Testis (tissue), 2 donors: ENCODE measurements at regions not wholly inside any gene's neighbourhood (a gene's known extent, or its start where the extent isn't known, plus 50 kb on each side); places are given as distances from the start of the nearest gene placed in this dataset.

Experiments used
- POLR2A ChIP-seq: fragments of 450-650 bp; IDR thresholded peaks from one replicate; pipeline ENCODE4 v1.6.1; 2017; ENCODE audit warnings: antibody characterized with exemption, mild to moderate bottlenecking, moderate library complexity
- TF ChIP-seq, protein P1 (sequence below), 3 experiments: fragments of 450-650 bp in 2 of 3; fragments of 200-600 bp in 1 of 3; sonication (generic) in 1 of 3; IDR thresholded peaks; one replicate each; pipeline ENCODE4 v1.5.1; 2016 to 2019; ENCODE audit warnings: antibody characterized with exemption in 3 of 3, mild to moderate bottlenecking in 2 of 3, moderate library complexity in 1 of 3

DNA sequence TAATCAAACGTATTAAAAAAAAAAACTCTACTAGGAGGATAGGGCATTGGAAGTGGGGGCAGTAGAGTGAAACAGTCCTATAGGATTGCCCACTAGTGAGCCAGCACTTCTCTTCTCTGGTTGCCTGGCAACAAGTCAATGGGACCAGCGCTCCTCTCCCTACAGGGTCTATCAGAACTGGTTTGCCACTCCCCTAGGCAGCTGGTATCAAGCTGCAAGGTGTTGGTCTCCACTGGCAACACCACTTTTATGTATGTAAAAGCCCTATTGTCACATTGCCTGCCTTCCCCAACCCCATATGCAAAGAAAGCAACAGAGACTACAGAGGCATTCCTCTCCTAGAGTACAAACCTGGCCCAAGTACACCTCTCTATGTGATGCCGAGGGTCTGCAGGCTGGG lies 166.9 kb upstream of the MCHR2 start:
- no peak for TF ChIP-seq POLR2A
- TF ChIP-seq, protein P1, sequence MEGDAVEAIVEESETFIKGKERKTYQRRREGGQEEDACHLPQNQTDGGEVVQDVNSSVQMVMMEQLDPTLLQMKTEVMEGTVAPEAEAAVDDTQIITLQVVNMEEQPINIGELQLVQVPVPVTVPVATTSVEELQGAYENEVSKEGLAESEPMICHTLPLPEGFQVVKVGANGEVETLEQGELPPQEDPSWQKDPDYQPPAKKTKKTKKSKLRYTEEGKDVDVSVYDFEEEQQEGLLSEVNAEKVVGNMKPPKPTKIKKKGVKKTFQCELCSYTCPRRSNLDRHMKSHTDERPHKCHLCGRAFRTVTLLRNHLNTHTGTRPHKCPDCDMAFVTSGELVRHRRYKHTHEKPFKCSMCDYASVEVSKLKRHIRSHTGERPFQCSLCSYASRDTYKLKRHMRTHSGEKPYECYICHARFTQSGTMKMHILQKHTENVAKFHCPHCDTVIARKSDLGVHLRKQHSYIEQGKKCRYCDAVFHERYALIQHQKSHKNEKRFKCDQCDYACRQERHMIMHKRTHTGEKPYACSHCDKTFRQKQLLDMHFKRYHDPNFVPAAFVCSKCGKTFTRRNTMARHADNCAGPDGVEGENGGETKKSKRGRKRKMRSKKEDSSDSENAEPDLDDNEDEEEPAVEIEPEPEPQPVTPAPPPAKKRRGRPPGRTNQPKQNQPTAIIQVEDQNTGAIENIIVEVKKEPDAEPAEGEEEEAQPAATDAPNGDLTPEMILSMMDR (IDR thresholded peaks at IDR 0.05) = no peak
